ENCODE measurements at regions not wholly inside any gene's neighbourhood (a gene's known extent, or its start where the extent isn't known, plus 50 kb on each side); places are given as distances from the start of the nearest gene placed in this dataset.

- H3K9me3 ChIP-seq = no peaks in the 10 kb centered on the region
- no peaks in the 10 kb centered on the region for H3K4me1 ChIP-seq
- H3K27ac ChIP-seq = no peak overlapping the region
- no peak for TF ChIP-seq POLR2A (IDR thresholded peaks at IDR 0.05)
- TF ChIP-seq, protein P1, sequence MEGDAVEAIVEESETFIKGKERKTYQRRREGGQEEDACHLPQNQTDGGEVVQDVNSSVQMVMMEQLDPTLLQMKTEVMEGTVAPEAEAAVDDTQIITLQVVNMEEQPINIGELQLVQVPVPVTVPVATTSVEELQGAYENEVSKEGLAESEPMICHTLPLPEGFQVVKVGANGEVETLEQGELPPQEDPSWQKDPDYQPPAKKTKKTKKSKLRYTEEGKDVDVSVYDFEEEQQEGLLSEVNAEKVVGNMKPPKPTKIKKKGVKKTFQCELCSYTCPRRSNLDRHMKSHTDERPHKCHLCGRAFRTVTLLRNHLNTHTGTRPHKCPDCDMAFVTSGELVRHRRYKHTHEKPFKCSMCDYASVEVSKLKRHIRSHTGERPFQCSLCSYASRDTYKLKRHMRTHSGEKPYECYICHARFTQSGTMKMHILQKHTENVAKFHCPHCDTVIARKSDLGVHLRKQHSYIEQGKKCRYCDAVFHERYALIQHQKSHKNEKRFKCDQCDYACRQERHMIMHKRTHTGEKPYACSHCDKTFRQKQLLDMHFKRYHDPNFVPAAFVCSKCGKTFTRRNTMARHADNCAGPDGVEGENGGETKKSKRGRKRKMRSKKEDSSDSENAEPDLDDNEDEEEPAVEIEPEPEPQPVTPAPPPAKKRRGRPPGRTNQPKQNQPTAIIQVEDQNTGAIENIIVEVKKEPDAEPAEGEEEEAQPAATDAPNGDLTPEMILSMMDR (IDR thresholded peaks at IDR 0.05) = peak in 5 of 6 experiments; percentile 32 to 63 (median 52)
- H3K4me3 ChIP-seq = no peak overlapping the region
- no peaks in the 10 kb centered on the region for H3K36me3 ChIP-seq
- no peaks in the 10 kb centered on the region for H3K27me3 ChIP-seq
- peak in 1 of 3 donors; percentile 76 for DNase-seq
These were observed 106.8 kb downstream of the NHLRC3 start for GRCh38 chr13:39144941-39145533.

DNA sequence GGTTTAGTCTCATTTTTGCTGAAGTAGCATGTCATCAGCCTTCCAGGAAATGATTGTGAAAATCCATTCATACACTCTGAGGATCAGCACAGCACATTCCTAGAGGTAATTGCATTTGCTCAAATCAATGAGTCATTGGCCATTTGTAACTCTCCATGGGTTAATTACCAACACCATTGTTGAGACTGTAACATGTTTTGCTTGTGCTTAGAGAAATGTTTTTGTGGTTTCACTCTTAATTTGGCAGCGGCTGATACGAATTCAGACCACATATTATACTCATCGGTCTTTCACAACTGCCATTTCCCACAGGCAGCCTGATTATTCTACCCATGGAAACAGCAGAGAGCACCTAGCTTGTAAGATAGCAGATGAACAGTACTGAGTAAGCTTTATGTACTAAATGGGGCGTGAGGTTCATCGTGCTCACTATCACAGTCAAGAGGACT lies 110.3 kb downstream of the NHLRC3 start:
- no peaks in the 10 kb centered on the region for H3K27me3 ChIP-seq
- no peak overlapping the region for H3K4me3 ChIP-seq
- H3K4me1 ChIP-seq = no peaks in the 10 kb centered on the region
- H3K9me3 ChIP-seq = no peaks in the 10 kb centered on the region
- H3K36me3 ChIP-seq = no peaks in the 10 kb centered on the region
- DNase-seq = peak in 1 of 3 donors; percentile 53
- TF ChIP-seq POLR2A (IDR thresholded peaks at IDR 0.05) = no peak
- TF ChIP-seq, protein P1 (IDR thresholded peaks at IDR 0.05) = no peak
- no peak overlapping the region for H3K27ac ChIP-seq

- Histone ChIP-seq H3K27ac (no peak overlapping the region), H3K27me3 (no peaks in the 10 kb centered on the region), H3K4me3 (no peak overlapping the region), H3K36me3 (no peaks in the 10 kb centered on the region), H3K4me1 (no peaks in the 10 kb centered on the region), H3K9me3 (no peaks in the 10 kb centered on the region)
- no peak for DNase-seq
- TF ChIP-seq, protein P1 (IDR thresholded peaks at IDR 0.05) = no peak
These were observed 111.6 kb downstream of the NHLRC3 start for GRCh38 chr13:39149896-39150295.

- TF ChIP-seq POLR2A (IDR thresholded peaks at IDR 0.05) = no peak
- no peak for DNase-seq
- H3K4me1 ChIP-seq = no peaks in the 10 kb centered on the region
- H3K36me3 ChIP-seq = no peaks in the 10 kb centered on the region
- no peak overlapping the region for H3K4me3 ChIP-seq
- no peak overlapping the region for H3K27ac ChIP-seq
- H3K9me3 ChIP-seq = no peaks in the 10 kb centered on the region
- no peaks in the 10 kb centered on the region for H3K27me3 ChIP-seq
These were observed 115.8 kb downstream of the NHLRC3 start for GRCh38 chr13:39154041-39154440.

DNA sequence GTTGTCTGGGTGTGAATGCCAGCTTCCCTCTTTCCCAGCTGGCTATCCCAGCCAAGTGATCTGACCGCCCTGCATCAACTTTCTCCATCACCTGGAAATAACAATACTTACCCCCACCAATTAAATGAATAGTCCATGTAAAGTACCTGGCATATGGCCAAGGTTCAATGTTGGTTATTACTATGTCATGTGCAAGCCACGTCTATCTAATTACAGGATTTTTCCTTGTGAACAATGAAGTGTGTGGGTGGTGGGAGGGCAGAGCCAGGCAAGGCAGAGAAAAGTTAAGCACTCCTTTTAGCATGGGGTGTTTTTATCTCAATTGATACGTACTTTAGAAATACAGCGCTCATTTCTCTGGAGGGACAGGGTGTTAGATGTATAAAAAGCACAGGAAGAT lies 121.1 kb downstream of the NHLRC3 start:
- TF ChIP-seq POLR2A (IDR thresholded peaks at IDR 0.05) = no peak
- TF ChIP-seq, protein P1 (IDR thresholded peaks at IDR 0.05) = no peak
- Histone ChIP-seq H3K9me3 (no peaks in the 10 kb centered on the region), H3K4me3 (no peak overlapping the region), H3K36me3 (no peaks in the 10 kb centered on the region), H3K4me1 (no peaks in the 10 kb centered on the region), H3K27ac (no peak overlapping the region), H3K27me3 (no peaks in the 10 kb centered on the region)
- no peak for DNase-seq

DNA sequence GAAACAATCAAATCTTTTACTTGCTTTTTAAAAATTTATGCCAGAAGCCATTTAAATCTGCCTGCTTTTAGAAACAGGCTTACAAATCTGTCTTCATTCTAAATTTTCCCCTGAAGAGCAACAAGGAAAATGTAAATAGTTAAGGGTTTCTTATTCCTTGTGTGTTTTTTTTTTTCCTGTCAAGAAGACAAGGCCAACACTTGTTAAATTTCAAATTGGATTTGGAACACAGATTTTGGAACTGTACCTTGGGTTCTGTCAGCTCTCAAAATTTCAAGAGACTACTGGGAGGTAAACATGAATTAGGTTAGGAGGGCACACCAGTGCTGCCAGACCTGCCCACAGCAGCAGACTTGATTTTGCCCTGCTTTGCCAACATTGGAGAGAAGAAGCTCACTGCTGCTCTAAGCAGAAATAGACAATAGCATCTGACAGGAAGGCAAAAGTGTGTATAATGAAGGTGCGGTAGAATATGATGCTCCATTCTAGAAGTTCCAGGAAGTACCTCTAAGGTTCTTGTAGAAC lies 121.7 kb downstream of the NHLRC3 start:
- Histone ChIP-seq H3K36me3 (no peaks in the 10 kb centered on the region), H3K4me1 (no peaks in the 10 kb centered on the region), H3K27me3 (no peaks in the 10 kb centered on the region), H3K4me3 (no peak overlapping the region), H3K27ac (no peak overlapping the region), H3K9me3 (no peaks in the 10 kb centered on the region)
- no peak for DNase-seq
- TF ChIP-seq POLR2A (IDR thresholded peaks at IDR 0.05) = no peak
- TF ChIP-seq, protein P1 (IDR thresholded peaks at IDR 0.05) = no peak

Data from Peyer's patch (tissue), 4 donors.